ENCODE measurements at regions not wholly inside any gene's neighbourhood (a gene's known extent, or its start where the extent isn't known, plus 50 kb on each side); places are given as distances from the start of the nearest gene placed in this dataset.

DNA sequence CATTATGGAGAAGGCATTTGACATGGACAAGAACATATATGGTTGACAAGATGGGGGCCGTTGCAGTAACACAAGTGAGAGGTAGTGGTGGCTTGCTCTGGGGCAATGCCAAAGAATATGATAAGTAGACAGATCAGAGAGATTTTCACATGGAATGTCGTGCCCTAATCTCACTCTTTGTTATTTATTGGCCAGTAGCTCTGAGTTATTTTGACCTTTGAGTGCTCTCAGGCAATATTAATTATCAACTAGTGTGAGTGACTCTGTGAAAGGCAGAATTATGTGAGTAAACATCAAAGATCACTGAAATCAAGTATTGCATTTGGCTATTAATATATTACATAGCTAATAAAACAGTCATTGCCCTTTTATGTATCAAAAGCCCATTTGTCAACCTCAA, 164.9 kb upstream of the ADAMTS9 start:
- TF ChIP-seq SIN3A (IDR thresholded peaks at IDR 0.05; ENCODE audit: low read depth) (no peak), EGR1 (IDR thresholded peaks at IDR 0.05; ENCODE audit: low read depth) (no peak), TCF7L2 (IDR thresholded peaks at IDR 0.05; ENCODE audit: borderline replicate concordance, extremely low read depth, insufficient read depth, insufficient read length) (no peak), EZH2 (IDR thresholded peaks at IDR 0.05) (no peak), POLR2AphosphoS5 (IDR thresholded peaks at IDR 0.05; ENCODE audit: low read depth, low read length) (no peak), SRF (IDR thresholded peaks at IDR 0.05; ENCODE audit: low read depth) (no peak), POLR2A (IDR thresholded peaks at IDR 0.05; ENCODE audit: borderline replicate concordance, extremely low read depth, insufficient read depth, insufficient read length) (no peak), SP1 (IDR thresholded peaks at IDR 0.05; ENCODE audit: low read depth) (no peak), FOSL1 (IDR thresholded peaks at IDR 0.05; ENCODE audit: low read depth) (no peak), ZFX (IDR thresholded peaks at IDR 0.05) (no peak), YY1 (IDR thresholded peaks at IDR 0.05; ENCODE audit: extremely low read depth, insufficient replicate concordance, low read depth, low read length) (no peak)
- TF ChIP-seq, protein P1, sequence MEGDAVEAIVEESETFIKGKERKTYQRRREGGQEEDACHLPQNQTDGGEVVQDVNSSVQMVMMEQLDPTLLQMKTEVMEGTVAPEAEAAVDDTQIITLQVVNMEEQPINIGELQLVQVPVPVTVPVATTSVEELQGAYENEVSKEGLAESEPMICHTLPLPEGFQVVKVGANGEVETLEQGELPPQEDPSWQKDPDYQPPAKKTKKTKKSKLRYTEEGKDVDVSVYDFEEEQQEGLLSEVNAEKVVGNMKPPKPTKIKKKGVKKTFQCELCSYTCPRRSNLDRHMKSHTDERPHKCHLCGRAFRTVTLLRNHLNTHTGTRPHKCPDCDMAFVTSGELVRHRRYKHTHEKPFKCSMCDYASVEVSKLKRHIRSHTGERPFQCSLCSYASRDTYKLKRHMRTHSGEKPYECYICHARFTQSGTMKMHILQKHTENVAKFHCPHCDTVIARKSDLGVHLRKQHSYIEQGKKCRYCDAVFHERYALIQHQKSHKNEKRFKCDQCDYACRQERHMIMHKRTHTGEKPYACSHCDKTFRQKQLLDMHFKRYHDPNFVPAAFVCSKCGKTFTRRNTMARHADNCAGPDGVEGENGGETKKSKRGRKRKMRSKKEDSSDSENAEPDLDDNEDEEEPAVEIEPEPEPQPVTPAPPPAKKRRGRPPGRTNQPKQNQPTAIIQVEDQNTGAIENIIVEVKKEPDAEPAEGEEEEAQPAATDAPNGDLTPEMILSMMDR (IDR thresholded peaks at IDR 0.05 in 2 of 3, conservative IDR thresholded peaks at IDR 0.05 in 1 of 3; ENCODE audit: borderline replicate concordance in 1 of 3, insufficient read depth in 1 of 3, low read depth in 2 of 3, low read length in 2 of 3): no peak
- TF ChIP-seq, protein P2, sequence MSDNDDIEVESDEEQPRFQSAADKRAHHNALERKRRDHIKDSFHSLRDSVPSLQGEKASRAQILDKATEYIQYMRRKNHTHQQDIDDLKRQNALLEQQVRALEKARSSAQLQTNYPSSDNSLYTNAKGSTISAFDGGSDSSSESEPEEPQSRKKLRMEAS (IDR thresholded peaks at IDR 0.05): no peak
